Choroid plexus epithelial cell (primary cell): ENCODE measurements at regions not wholly inside any gene's neighbourhood (a gene's known extent, or its start where the extent isn't known, plus 50 kb on each side); places are given as distances from the start of the nearest gene placed in this dataset.

ENCODE experiments used
- DNase-seq: peaks from one replicate; pipeline ENCODE4 v3.0.0-alpha.2; 2010; ENCODE audit warnings: low read depth
- H3K4me3 ChIP-seq: 2 replicates; pipeline ENCODE4 v1.5.1; 2011; ENCODE audit warnings: low read depth, mild to moderate bottlenecking, control low read depth, low read length, moderate library complexity
- CTCF ChIP-seq: conservative IDR thresholded peaks from 2 replicates; pipeline ENCODE4 v1.5.1; 2011; ENCODE audit warnings: low read depth, mild to moderate bottlenecking, control low read depth, inconsistent platforms, low read length, moderate library complexity

DNA sequence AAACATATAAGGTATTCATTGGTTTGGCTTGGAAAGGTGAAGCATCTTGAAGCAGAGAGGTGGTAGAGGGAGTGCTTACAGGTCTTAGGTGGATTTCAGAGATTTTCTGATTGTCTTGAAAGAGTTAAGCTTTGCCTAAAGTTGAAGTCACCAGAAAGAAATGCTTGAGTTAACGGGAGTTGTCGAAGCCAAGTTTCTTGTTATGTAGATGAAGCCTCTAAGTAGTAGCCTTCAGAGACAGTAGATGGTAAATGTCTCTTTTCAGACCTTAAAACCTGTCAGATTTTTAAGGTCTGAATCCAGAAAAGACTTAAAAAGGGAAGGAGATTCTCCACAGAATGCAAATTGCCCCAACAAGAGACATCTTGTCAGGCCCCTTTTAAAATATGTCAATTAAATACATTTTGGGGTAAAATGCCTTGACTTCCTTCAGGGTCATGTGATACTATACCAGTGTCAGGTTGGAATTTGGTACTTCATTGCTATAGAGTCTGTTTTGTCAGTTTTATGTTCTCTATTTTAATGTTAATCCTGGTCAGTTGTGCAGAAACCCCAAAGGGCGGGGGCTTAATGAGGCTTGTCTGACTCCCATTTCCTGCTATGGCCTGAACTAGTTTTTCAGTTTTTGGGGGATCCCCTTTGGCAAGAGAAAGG lies 81.0 kb downstream of the PCDH18 start:
- H3K4me3 ChIP-seq: no peak overlapping the region
- peak; percentile 13 for DNase-seq

GRCh38 chr4:137448402-137448801 lies 83.9 kb downstream of the PCDH18 start:
- no peak for DNase-seq
- no peak overlapping the region for H3K4me3 ChIP-seq
- TF ChIP-seq CTCF: no peak

More for the DNA sequence above, 81.0 kb downstream of the PCDH18 start:
- no peak for TF ChIP-seq CTCF

GRCh38 chr4:137446071-137446470 lies 86.2 kb downstream of the PCDH18 start:
- no peak for DNase-seq
- no peak for TF ChIP-seq CTCF
- no peak overlapping the region for H3K4me3 ChIP-seq

GRCh38 chr4:137443031-137443800 lies 89.1 kb downstream of the PCDH18 start:
- no peak for DNase-seq
- H3K4me3 ChIP-seq: no peak overlapping the region
- no peak for TF ChIP-seq CTCF

- TF ChIP-seq CTCF: no peak
- H3K4me3 ChIP-seq: no peak overlapping the region
- peak; percentile 34 for DNase-seq
Observed at GRCh38 chr4:137432446-137433311, 99.6 kb downstream of the PCDH18 start.

DNA sequence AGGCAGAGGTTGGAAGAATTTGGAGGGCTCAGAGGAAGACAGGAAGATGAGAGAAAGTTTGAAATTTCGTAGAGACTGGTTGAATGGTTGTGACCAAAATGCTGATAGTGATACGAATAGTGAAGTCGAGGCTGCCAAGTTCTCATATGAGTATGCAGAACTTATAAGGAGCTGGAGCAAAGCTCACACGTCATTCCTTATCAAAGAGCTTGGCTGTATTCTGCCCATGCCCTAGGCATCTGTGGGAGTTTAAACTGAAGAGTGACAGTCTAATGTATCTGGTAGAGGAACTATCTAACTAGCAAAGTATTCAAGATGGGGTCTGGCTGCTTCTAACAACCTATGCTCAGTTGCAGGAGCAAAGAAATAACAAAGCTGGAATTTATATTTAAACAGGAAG lies 102.1 kb downstream of the PCDH18 start:
- no peak for DNase-seq
- H3K4me3 ChIP-seq: no peak overlapping the region
- TF ChIP-seq CTCF: no peak
